ENCODE measurements at regions not wholly inside any gene's neighbourhood (a gene's known extent, or its start where the extent isn't known, plus 50 kb on each side); places are given as distances from the start of the nearest gene placed in this dataset.

GRCh38 chr3:72663429-72663828 lies 184.8 kb downstream of the SHQ1 start:
- no peak overlapping the region for H3K4me2 ChIP-seq (ENCODE audit: insufficient read depth in 1 of 2, low read depth in 2 of 2, low read length in 2 of 2)
- H2AFZ ChIP-seq (ENCODE audit: low read length), result no peak overlapping the region
- no peaks in the 10 kb centered on the region; a peak in 1 of 7 replicates for H3K4me1 ChIP-seq (replicated peaks in 1 of 4; ENCODE audit: control insufficient read depth in 3 of 4, insufficient read depth in 4 of 4, low read length in 3 of 4)
- no peaks in the 10 kb centered on the region for H3K27me3 ChIP-seq (replicated peaks in 1 of 4; ENCODE audit: control insufficient read depth in 3 of 4, extremely low read depth in 1 of 4, insufficient read depth in 3 of 4, low read length in 3 of 4)
- no peak overlapping the region for H4K8ac ChIP-seq (ENCODE audit: extremely low read depth, insufficient read depth, low read length)
- H2AK5ac ChIP-seq (ENCODE audit: low read depth, low read length), result no peak overlapping the region
- ChIA-PET POLR2A (ENCODE audit: partially characterized antibody) (interaction anchor here (1.2 kb wide), 1 partner anchor 216 kb away, joined by 3 read pairs; no protein-coding TSS in a partner anchor), CTCF (ENCODE audit: partially characterized antibody) (interaction anchor here (1.0 to 6.7 kb wide), 8 partner anchors 10 to 372 kb away, joined by 3 to 114 read pairs (median 3); no protein-coding TSS in a partner anchor)
- FAIRE-seq (no peak), DNase-seq (ENCODE audit: low read depth in 1 of 2, low spot score in 2 of 2) (no peak)
- 84% methylated on average over 4 of the region's 4 CpGs; no CpG with 5 or more reads in 1 of the 2 experiments for WGBS, 2 experiments (ENCODE audit: extremely low coverage in 1 of 2, insufficient coverage in 1 of 2, insufficient read length in 1 of 2, insufficient replicate concordance in 2 of 2, low coverage in 1 of 2, low lambda C conversion rate in 2 of 2, missing lambda C conversion rate in 1 of 2)
- H3K36me3 ChIP-seq (ENCODE audit: control insufficient read depth in 2 of 4, insufficient read depth in 4 of 4, low read length in 3 of 4), result no peaks in the 10 kb centered on the region
- no peak overlapping the region for H3K27ac ChIP-seq (ENCODE audit: low read depth, low read length)
- no peaks in the 10 kb centered on the region for H3K79me1 ChIP-seq (ENCODE audit: low read depth, low read length)
- H3K79me2 ChIP-seq (ENCODE audit: control insufficient read depth in 1 of 2, insufficient read depth in 2 of 2, low read length in 2 of 2), result no peaks in the 10 kb centered on the region
- no peak overlapping the region for H2BK5ac ChIP-seq (ENCODE audit: low read depth, low read length)
- no peak overlapping the region for H3K23ac ChIP-seq (ENCODE audit: insufficient read length)
- no peak overlapping the region for H2BK120ac ChIP-seq (replicated peaks; ENCODE audit: low read depth, low read length)
- H2BK12ac ChIP-seq (ENCODE audit: low read depth, low read length), result no peak overlapping the region
- H3K23me2 ChIP-seq (ENCODE audit: low read depth, low read length), result no peaks in the 10 kb centered on the region
- H2BK15ac ChIP-seq (ENCODE audit: low read length), result no peak overlapping the region
- H4K91ac ChIP-seq (replicated peaks; ENCODE audit: insufficient read length, low read length), result no peak overlapping the region
- H3K9me3 ChIP-seq (ENCODE audit: insufficient read depth in 2 of 2, low read depth in 1 of 2, low read length in 1 of 2), result no peaks in the 10 kb centered on the region
- no peak for TF ChIP-seq FOSL1 (IDR thresholded peaks at IDR 0.05; ENCODE audit: insufficient read depth, low read depth, low read length)
- no peak for TF ChIP-seq EZH2 (IDR thresholded peaks at IDR 0.05; ENCODE audit: low read depth, low read length, severe bottlenecking)
- no peak for TF ChIP-seq KDM4A (IDR thresholded peaks at IDR 0.05; ENCODE audit: low read depth, low read length, severe bottlenecking)
- no peak overlapping the region for H3K4ac ChIP-seq (replicated peaks; ENCODE audit: insufficient read length, low read depth, low read length)
- no peak overlapping the region for H3K4me3 ChIP-seq (ENCODE audit: extremely low read depth in 1 of 4, insufficient read depth in 2 of 4, low read depth in 3 of 4, low read length in 4 of 4)
- no peak overlapping the region for H3K18ac ChIP-seq (ENCODE audit: extremely low read depth, low read length)
- H4K5ac ChIP-seq (ENCODE audit: insufficient read length, low read depth, low read length), result no peak overlapping the region
- no peaks in the 10 kb centered on the region for H4K20me1 ChIP-seq (replicated peaks in 1 of 2; ENCODE audit: control insufficient read depth in 1 of 2, insufficient read depth in 2 of 2, low read length in 2 of 2)
- H3K9ac ChIP-seq (replicated peaks in 1 of 4; ENCODE audit: extremely low read depth in 1 of 4, low read depth in 3 of 4, low read length in 3 of 4), result no peak overlapping the region
- no peak overlapping the region for H3K56ac ChIP-seq (replicated peaks; ENCODE audit: insufficient read length, low read depth, low read length)
- H2BK20ac ChIP-seq (ENCODE audit: low read length), result no peak overlapping the region
- H3K14ac ChIP-seq (ENCODE audit: insufficient read length), result no peak overlapping the region

Measured in H1 (cell line).